IMR-90 (cell line): ENCODE measurements at regions not wholly inside any gene's neighbourhood (a gene's known extent, or its start where the extent isn't known, plus 50 kb on each side); places are given as distances from the start of the nearest gene placed in this dataset.
A peak's percentile ranks its signal among the peaks of the same experiment; 100 is the strongest.

ENCODE experiments used
- ATAC-seq: fragments of 200-7000 bp; cut with Tn5 transposase; 2 replicates; pipeline ENCODE4 v1.9.1; 2020; ENCODE audit warnings: low read depth, mild to moderate bottlenecking, moderate library complexity
- BruUV-seq: library from RNA; stranded (reverse); fragments of 400-500 nt; replicated peaks from 2 replicates; lab custom pipeline; 2021; lab: Mats Ljungman, UMichigan
- CTCF ChIA-PET: fragments of 300-600 bp; formaldehyde crosslinking; extraction: SDS; loops from one replicate; lab custom pipeline; 2021; ENCODE audit warnings: antibody characterized with exemption; lab: Yijun Ruan, JAX
- POLR2A ChIA-PET: fragments of 300-600 bp; sonication (Branson Sonifier 250); formaldehyde crosslinking; loops from one replicate; lab custom pipeline; 2022; ENCODE audit warnings: antibody characterized with exemption; ENCODE audit not compliant: unreplicated experiment; lab: Charles Lee
- DNase-seq: peaks from one replicate; pipeline ENCODE4 v3.0.0; 2013
- H2AFZ ChIP-seq: replicated peaks from 2 replicates; pipeline ENCODE3; 2013; ENCODE audit warnings: low read length, mild to moderate bottlenecking; ENCODE audit not compliant: poor library complexity
- H2AK5ac ChIP-seq: 2 replicates; pipeline ENCODE4 v1.6.1; 2013; ENCODE audit warnings: low read depth, low read length, inconsistent platforms
- H2AK9ac ChIP-seq: replicated peaks from 2 replicates; pipeline ENCODE3; 2013; ENCODE audit warnings: mild to moderate bottlenecking, low read depth, low read length, moderate library complexity; ENCODE audit not compliant: poor library complexity
- H2BK120ac ChIP-seq: 2 replicates; pipeline ENCODE4 v1.6.1; 2013; ENCODE audit warnings: low read depth, low read length, inconsistent platforms
- H2BK15ac ChIP-seq: 3 replicates; pipeline ENCODE4 v1.6.1; 2013; ENCODE audit warnings: low read depth, low read length, inconsistent platforms
- H2BK20ac ChIP-seq: 2 replicates; pipeline ENCODE4 v1.6.1; 2013; ENCODE audit warnings: low read depth, mild to moderate bottlenecking, inconsistent platforms, low read length, moderate library complexity
- H2BK5ac ChIP-seq: 2 replicates; pipeline ENCODE4 v1.6.1; 2013; ENCODE audit warnings: mild to moderate bottlenecking, low read depth, low read length, inconsistent platforms; ENCODE audit not compliant: poor library complexity, severe bottlenecking
- H3K14ac ChIP-seq: replicated peaks from 2 replicates; pipeline ENCODE4 v1.6.1; 2013; ENCODE audit warnings: low read depth, low read length, inconsistent platforms
- H3K18ac ChIP-seq: 2 replicates; pipeline ENCODE4 v1.6.1; 2013; ENCODE audit warnings: low read depth, low read length, control low read depth
- H3K23ac ChIP-seq: 2 replicates; pipeline ENCODE4 v1.6.1; 2013; ENCODE audit warnings: low read depth, low read length, inconsistent platforms
- H3K27ac ChIP-seq: 2 replicates; pipeline ENCODE4 v1.5.1; 2013; ENCODE audit warnings: mild to moderate bottlenecking, control low read depth, low read length; ENCODE audit not compliant: insufficient read depth
- H3K27me3 ChIP-seq: 2 replicates; pipeline ENCODE4 v1.6.1; 2013; ENCODE audit warnings: low read length; ENCODE audit not compliant: control insufficient read depth, insufficient read depth
- H3K36me3 ChIP-seq: 2 replicates; pipeline ENCODE4 v1.6.1; 2013; ENCODE audit warnings: low read length, mixed read lengths; ENCODE audit not compliant: control insufficient read depth, insufficient read depth
- H3K4ac ChIP-seq: 2 replicates; pipeline ENCODE4 v1.6.1; 2013; ENCODE audit warnings: low read depth, low read length, inconsistent platforms
- H3K4me1 ChIP-seq: 2 replicates; pipeline ENCODE4 v1.6.1; 2013; ENCODE audit warnings: low read length, mixed read lengths; ENCODE audit not compliant: control insufficient read depth, insufficient read depth
- H3K4me2 ChIP-seq: 2 replicates; pipeline ENCODE4 v1.6.1; 2013; ENCODE audit warnings: low read depth, mild to moderate bottlenecking, control low read depth, low read length, moderate library complexity
- H3K4me3 ChIP-seq: 2 replicates; pipeline ENCODE4 v1.5.1; 2013; ENCODE audit warnings: low read depth, mild to moderate bottlenecking, control low read depth, low read length, moderate library complexity; ENCODE audit not compliant: insufficient read depth
- H3K56ac ChIP-seq: 2 replicates; pipeline ENCODE4 v1.6.1; 2013; ENCODE audit warnings: low read length, inconsistent platforms; ENCODE audit not compliant: insufficient read depth; ENCODE audit errors: extremely low read depth
- H3K79me1 ChIP-seq, 2 experiments: 2 replicates each; pipeline ENCODE4 v1.6.1; 2013; ENCODE audit warnings: low read length in 2 of 2, inconsistent platforms in 1 of 2, low read depth in 1 of 2
- H3K9ac ChIP-seq: 2 replicates; pipeline ENCODE4 v1.6.1; 2013; ENCODE audit warnings: low read depth, low read length, control low read depth
- H3K9me1 ChIP-seq: 2 replicates; pipeline ENCODE4 v1.6.1; 2013; ENCODE audit warnings: low read length, inconsistent platforms; ENCODE audit not compliant: insufficient read depth
- H3K9me3 ChIP-seq: 2 replicates; pipeline ENCODE4 v1.6.1; 2013; ENCODE audit warnings: low read length; ENCODE audit not compliant: control insufficient read depth, insufficient read depth
- H4K20me1 ChIP-seq: 2 replicates; pipeline ENCODE4 v1.6.1; 2013; ENCODE audit warnings: low read length, inconsistent platforms; ENCODE audit not compliant: insufficient read depth
- H4K5ac ChIP-seq: 2 replicates; pipeline ENCODE4 v1.6.1; 2013; ENCODE audit warnings: mild to moderate bottlenecking, low read depth, low read length, control low read depth
- H4K8ac ChIP-seq, 2 experiments: 2 replicates each; pipeline ENCODE4 v1.6.1; 2013; ENCODE audit warnings: low read depth in 2 of 2, low read length in 2 of 2, control low read depth in 1 of 2, inconsistent platforms in 1 of 2
- H4K91ac ChIP-seq: 2 replicates; pipeline ENCODE4 v1.6.1; 2013; ENCODE audit warnings: low read depth, low read length, inconsistent platforms; ENCODE audit not compliant: insufficient read depth
- BHLHE40 ChIP-seq: fragments of 150-350 bp; IDR thresholded peaks from 2 replicates; pipeline ENCODE4 v1.6.1; 2016; ENCODE audit warnings: mild to moderate bottlenecking, low read depth, low read length
- CEBPB ChIP-seq: IDR thresholded peaks from 2 replicates; pipeline ENCODE4 v1.6.1; 2012; ENCODE audit warnings: low read depth, low read length, improper control_type of control experiment
- CHD1 ChIP-seq: IDR thresholded peaks from 2 replicates; pipeline ENCODE4 v1.6.1; 2012; ENCODE audit warnings: low read depth, low read length, improper control_type of control experiment
- CTCF ChIP-seq: conservative IDR thresholded peaks from 2 replicates; pipeline ENCODE4 v1.5.1; 2012; ENCODE audit warnings: mild to moderate bottlenecking, low read depth, low read length, improper control_type of control experiment
- FOS ChIP-seq: fragments of 150-350 bp; IDR thresholded peaks from 2 replicates; pipeline ENCODE4 v1.6.1; 2016; ENCODE audit warnings: low read depth, low read length
- MAFK ChIP-seq: IDR thresholded peaks from 2 replicates; pipeline ENCODE4 v1.6.1; 2012; ENCODE audit warnings: low read depth, low read length, improper control_type of control experiment
- MAZ ChIP-seq: IDR thresholded peaks from 2 replicates; pipeline ENCODE4 v1.6.1; 2012; ENCODE audit warnings: low read depth, mild to moderate bottlenecking, low read length, improper control_type of control experiment, moderate library complexity, borderline replicate concordance
- MXI1 ChIP-seq: IDR thresholded peaks from 2 replicates; pipeline ENCODE4 v1.6.1; 2012; ENCODE audit warnings: low read depth, mild to moderate bottlenecking, low read length, moderate library complexity, borderline replicate concordance
- NFE2L2 ChIP-seq: fragments of 150-350 bp; IDR thresholded peaks from 2 replicates; pipeline ENCODE4 v1.6.1; 2016; ENCODE audit warnings: low read depth, mild to moderate bottlenecking, low read length
- POLR2A ChIP-seq: IDR thresholded peaks from 2 replicates; pipeline ENCODE4 v1.6.1; 2012; ENCODE audit warnings: mild to moderate bottlenecking, low read depth, low read length
- RAD21 ChIP-seq: IDR thresholded peaks from 2 replicates; pipeline ENCODE4 v1.6.1; 2012; ENCODE audit warnings: low read length, improper control_type of control experiment
- RCOR1 ChIP-seq: IDR thresholded peaks from 2 replicates; pipeline ENCODE4 v1.6.1; 2012; ENCODE audit warnings: mild to moderate bottlenecking, low read length, improper control_type of control experiment; ENCODE audit not compliant: insufficient replicate concordance
- RFX5 ChIP-seq: IDR thresholded peaks from 2 replicates; pipeline ENCODE4 v1.8.0; 2012; ENCODE audit warnings: low read depth, mild to moderate bottlenecking, low read length, moderate library complexity
- SMC3 ChIP-seq: fragments of 150-350 bp; IDR thresholded peaks from 2 replicates; pipeline ENCODE4 v1.6.1; 2016; ENCODE audit warnings: low read depth, mild to moderate bottlenecking, antibody characterized with exemption, low read length, moderate library complexity
- WGBS, 2 experiments: methylation state at CpG; one replicate each; pipeline versions ENCODE4 v1.1.5 to v1.1.7; 2013; ENCODE audit warnings: missing lambda C conversion rate in 2 of 2; ENCODE audit not compliant: insufficient read length in 1 of 2; ENCODE audit errors: extremely low coverage in 2 of 2; 5-methylcytosine and 5-hydroxymethylcytosine counted together
- dilution Hi-C: fragments of 300-500 bp; cut with HindIII; formaldehyde crosslinking; loops from one replicate; pipeline ENCODE4 v1.14.3; 2018; ENCODE audit warnings: low sequenced_read_pairs; ENCODE audit not compliant: unreplicated experiment
- in situ Hi-C: fragments of 300-500 bp; cut with MboI; formaldehyde crosslinking; loops from 3 replicates; pipeline ENCODE4 v1.14.3; 2019; ENCODE audit warnings: low sequenced_read_pairs, inconsistent platforms, mixed read lengths
- intact Hi-C: fragments of 100-400 bp; cut with micrococcal nuclease; formaldehyde crosslinking; loops from 2 replicates; pipeline ENCODE4 v1.10.0; 2022
- TF ChIP-seq, protein P1 (sequence below): fragments of 150-350 bp; IDR thresholded peaks from 2 replicates; pipeline ENCODE4 v1.6.1; 2017; ENCODE audit warnings: mild to moderate bottlenecking, antibody characterized with exemption, low read length, low read depth
- TF ChIP-seq, protein P2 (sequence below): fragments of 150-350 bp; IDR thresholded peaks from 2 replicates; pipeline ENCODE4 v1.6.1; 2016; ENCODE audit warnings: low read depth, mild to moderate bottlenecking, low read length, moderate library complexity, borderline replicate concordance

DNA sequence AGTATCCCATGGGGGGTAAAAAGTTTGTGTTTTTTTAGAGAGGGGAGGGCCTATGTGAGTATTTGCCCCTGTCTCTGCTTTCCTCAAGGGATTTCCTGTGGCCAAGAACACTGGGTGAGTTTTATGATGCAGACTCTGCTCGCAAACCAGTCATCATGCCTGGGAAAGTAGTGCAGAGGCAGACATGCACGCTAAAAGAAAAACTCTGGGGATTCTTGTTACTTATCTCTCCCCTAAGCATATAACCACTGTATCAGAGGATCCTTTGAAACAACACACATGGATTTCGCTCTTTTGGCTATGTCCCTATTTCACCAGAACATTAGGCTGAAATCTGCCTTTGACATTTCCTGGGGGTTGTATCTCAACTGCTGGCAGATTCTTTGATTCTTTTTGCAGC, 1845.8 kb upstream of the SEL1L start:
- POLR2A ChIA-PET = no interaction called here
- CTCF ChIA-PET = interaction anchor here (0.6 kb wide), 1 partner anchor 27 kb away, joined by 3 read pairs; no protein-coding TSS in a partner anchor
- no peak overlapping the region for H3K56ac ChIP-seq
- H2BK120ac ChIP-seq = no peak overlapping the region
- H3K27me3 ChIP-seq = no peaks in the 10 kb centered on the region
- H3K9ac ChIP-seq = no peak overlapping the region
- intact Hi-C loops = no loop called here
- H3K4me1 ChIP-seq = no peaks in the 10 kb centered on the region
- H3K9me3 ChIP-seq = no peaks in the 10 kb centered on the region
- no peak overlapping the region for H3K14ac ChIP-seq
- H3K79me1 ChIP-seq = no peaks in the 10 kb centered on the region
- no peak overlapping the region for H2BK20ac ChIP-seq
- TF ChIP-seq CEBPB (no peak), FOS (no peak), MAZ (no peak), RAD21 (no peak), POLR2A (no peak), NFE2L2 (no peak), CTCF (no peak), CHD1 (no peak), BHLHE40 (no peak), MXI1 (no peak), RFX5 (no peak), RCOR1 (no peak), SMC3 (no peak), MAFK (no peak)
- TF ChIP-seq, protein P1, sequence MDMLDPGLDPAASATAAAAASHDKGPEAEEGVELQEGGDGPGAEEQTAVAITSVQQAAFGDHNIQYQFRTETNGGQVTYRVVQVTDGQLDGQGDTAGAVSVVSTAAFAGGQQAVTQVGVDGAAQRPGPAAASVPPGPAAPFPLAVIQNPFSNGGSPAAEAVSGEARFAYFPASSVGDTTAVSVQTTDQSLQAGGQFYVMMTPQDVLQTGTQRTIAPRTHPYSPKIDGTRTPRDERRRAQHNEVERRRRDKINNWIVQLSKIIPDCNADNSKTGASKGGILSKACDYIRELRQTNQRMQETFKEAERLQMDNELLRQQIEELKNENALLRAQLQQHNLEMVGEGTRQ = no peak
- TF ChIP-seq, protein P2, sequence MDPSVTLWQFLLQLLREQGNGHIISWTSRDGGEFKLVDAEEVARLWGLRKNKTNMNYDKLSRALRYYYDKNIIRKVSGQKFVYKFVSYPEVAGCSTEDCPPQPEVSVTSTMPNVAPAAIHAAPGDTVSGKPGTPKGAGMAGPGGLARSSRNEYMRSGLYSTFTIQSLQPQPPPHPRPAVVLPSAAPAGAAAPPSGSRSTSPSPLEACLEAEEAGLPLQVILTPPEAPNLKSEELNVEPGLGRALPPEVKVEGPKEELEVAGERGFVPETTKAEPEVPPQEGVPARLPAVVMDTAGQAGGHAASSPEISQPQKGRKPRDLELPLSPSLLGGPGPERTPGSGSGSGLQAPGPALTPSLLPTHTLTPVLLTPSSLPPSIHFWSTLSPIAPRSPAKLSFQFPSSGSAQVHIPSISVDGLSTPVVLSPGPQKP = no peak
- ATAC-seq = no peak
- H3K18ac ChIP-seq = no peak overlapping the region
- H4K8ac ChIP-seq = no peak overlapping the region
- no peak overlapping the region for H2AFZ ChIP-seq
- WGBS, 2 experiments = no CpG with 5 or more reads among the region's 3 CpGs
- H4K91ac ChIP-seq = no peak overlapping the region
- no peak overlapping the region for H3K23ac ChIP-seq
- no peak overlapping the region for H3K27ac ChIP-seq
- no peak overlapping the region for H3K4me3 ChIP-seq
- H3K4ac ChIP-seq = no peak overlapping the region
- in situ Hi-C loops = no loop called here
- H2BK5ac ChIP-seq = no peak overlapping the region
- H3K36me3 ChIP-seq = no peaks in the 10 kb centered on the region
- no peaks in the 10 kb centered on the region for H4K20me1 ChIP-seq
- no peak overlapping the region for H4K5ac ChIP-seq
- no peaks in the 10 kb centered on the region for H3K9me1 ChIP-seq
- DNase-seq = peak; percentile 4
- dilution Hi-C loops = no loop called here
- no peak overlapping the region for H2AK5ac ChIP-seq
- no peak overlapping the region for H2AK9ac ChIP-seq
- no TSS peak for BruUV-seq
- no peak overlapping the region for H3K4me2 ChIP-seq
- H2BK15ac ChIP-seq = no peak overlapping the region
